Left lobe of liver (tissue), 2 donors: ENCODE measurements at regions not wholly inside any gene's neighbourhood (a gene's known extent, or its start where the extent isn't known, plus 50 kb on each side); places are given as distances from the start of the nearest gene placed in this dataset.
"Not testable (repeated sequence)": the region's sequence is repeated elsewhere in the genome, so short reads cannot be mapped to it uniquely, and the experiment has no call there.

ENCODE experiments used
- ATAC-seq: fragments of 200-7000 bp; cut with Tn5 transposase; one replicate; pipeline ENCODE4 v1.9.1; 2020; ENCODE audit warnings: mild to moderate bottlenecking, moderate library complexity
- DNase-seq: peaks from one replicate; pipeline ENCODE4 v3.0.0-alpha.2; 2020; ENCODE audit warnings: low spot score
- donor health status: DM: no; HTN: no; CAD: no; lungs with moderate emphysema.
- donor health status: DM: no; HTN: yes; CAD: no.

- ATAC-seq = no peak
- DNase-seq = no peak
These were observed 198.0 kb downstream of the RNF144B start for GRCh38 chr6:18585032-18585573.

- ATAC-seq = no peak
These were observed 199.0 kb downstream of the RNF144B start for GRCh38 chr6:18586133-18586532.

DNA sequence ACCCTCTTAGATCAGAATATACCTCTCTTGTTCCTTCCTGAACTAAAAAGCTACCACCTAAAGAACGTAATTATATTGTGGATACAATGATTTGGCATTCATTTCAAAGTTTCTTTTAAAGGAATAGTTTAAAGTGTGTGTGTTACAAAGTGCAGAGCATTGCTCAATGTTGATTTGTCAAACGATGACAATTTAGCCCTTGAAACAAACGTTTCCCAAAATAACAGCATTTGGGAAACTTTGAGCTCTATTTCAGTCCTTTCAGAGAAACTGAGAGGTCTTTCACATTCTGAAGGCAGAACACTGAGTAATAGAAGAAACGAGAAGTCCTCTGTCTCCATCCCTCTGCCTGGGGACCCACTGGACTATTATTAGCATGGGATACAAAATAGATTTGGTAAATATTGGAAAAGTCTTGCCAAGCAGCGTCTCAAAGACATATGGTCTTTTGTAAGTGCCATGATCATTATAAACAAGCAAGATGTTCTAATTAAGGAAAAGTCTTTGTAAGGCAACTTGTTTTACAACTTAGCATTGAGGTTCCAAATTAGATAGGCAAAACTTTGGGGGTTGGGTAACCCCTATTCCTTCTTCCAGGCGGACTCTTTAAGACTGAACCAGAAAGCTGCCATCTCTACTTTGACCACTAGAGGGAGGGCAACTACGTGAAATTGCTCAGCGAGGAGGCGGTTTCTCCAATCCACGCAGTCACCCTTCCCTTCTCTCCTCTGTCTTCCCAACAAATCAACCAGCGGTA lies 208.8 kb downstream of the RNF144B start:
- DNase-seq (peak; percentile 59), ATAC-seq (peak; percentile 90)

More at GRCh38 chr6:18586133-18586532, 199.0 kb downstream of the RNF144B start:
- DNase-seq = no peak

DNA sequence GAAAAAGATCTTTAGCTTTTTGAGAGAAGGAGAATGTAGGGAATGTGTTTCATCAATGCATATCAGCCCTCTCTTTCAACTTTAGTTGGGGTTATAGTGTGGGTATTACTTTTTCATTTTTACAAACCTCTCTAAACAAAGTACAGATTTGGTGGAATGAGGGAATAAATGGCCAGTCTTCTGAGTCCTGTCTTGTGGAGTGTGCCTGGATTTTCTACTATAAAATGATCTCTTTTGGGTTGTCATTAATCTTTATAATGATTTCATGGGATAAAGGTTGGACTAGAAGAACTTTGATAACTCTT lies 209.3 kb downstream of the RNF144B start:
- DNase-seq = no peak
- ATAC-seq = no peak

DNA sequence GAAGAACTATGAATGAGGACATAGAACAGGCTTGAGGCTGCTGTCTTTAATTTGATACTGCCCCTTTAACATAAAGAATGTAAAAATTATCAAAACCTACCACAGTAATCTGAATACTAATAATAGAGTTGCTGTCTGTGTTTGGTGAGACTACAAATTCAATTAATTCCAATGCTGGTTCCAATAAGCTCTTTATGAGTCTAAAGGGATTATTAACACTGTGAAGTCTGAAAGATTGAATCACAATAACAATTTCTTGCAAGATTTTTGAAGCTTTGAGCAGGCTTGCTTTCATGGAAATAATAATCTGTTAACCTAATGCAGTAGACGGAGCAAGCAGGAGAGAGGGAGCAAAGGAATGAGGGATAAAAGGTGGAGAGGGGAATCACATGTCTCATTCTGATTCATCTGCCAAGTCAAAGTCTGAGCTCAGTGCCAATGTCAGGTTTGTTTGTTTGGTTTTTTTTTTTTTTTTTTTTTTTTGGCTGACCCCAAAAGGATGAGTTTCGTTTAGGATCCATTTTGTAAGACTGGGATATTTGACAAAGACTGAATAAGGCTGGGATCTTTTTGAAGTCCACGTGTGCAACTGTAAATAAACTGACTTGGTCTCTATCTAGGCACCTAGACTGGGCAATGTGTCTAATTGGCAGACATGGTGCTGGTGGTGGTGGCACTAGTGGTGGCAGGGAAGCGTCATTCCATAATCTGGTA lies 211.6 kb downstream of the RNF144B start:
- peak; percentile 84 for ATAC-seq

DNA sequence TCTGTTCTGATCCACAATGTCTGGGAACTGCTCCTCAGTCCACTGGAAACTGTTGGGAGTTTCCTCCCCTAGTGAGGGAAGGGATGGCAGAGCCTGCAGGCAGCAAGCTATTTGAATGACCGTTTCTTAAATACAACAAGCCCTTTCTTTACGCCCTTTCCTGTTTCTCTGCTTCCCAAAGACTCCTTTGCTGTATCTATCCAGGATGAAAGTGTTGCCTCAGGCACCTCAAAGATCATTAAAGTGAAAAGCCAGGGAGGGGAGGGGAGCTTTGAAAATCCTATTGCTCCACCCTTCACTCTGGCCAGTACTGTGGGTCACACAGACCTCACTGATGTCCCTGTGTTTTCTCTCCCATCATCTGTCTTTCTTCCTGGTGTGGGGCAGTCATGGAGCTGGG lies 213.1 kb downstream of the RNF144B start:
- DNase-seq (no peak), ATAC-seq (no peak)

More for the DNA sequence above, 211.6 kb downstream of the RNF144B start:
- DNase-seq = peak; percentile 55

- no peak for ATAC-seq
These were observed 214.4 kb downstream of the RNF144B start for GRCh38 chr6:18601516-18602020.

DNA sequence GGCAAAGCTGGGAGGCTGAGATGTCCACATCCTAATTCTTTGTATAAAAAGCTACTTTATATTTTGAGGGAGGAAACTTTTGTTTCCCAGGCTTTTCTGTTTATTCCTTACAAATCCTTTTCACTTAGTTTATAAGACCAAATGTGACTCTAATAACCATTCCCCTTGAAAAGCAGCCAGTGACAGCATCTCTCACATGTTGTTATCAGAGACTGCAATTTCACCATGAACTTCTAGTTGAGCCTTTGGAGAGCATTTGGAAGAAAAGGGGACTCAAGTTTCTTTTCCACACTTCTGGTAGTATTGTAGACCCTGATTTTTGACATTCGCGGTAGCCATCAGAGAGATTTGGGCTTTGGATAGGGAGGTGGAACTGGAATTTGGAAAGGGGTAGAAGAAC lies 215.8 kb downstream of the RNF144B start:
- DNase-seq (no peak), ATAC-seq (no peak)

More at GRCh38 chr6:18601516-18602020, 214.4 kb downstream of the RNF144B start:
- DNase-seq = no peak

DNA sequence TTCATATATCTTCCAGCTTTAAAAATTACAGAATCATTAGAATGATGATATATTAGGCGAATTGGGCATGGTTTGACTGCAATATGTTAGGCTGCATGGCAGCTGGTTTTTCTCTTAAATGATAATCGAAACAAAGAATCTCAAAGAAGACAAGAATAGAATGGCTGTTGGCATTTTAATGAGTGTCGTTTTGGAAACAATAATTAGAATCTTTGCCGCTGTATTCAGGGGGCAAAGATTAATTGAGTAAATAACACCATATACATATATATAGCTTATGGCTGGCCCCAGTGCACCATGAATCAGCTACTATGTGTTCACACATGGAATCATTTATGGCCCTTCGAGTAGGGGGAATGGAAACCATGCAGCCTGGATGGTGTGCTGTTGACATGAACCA lies 216.2 kb downstream of the RNF144B start:
- ATAC-seq (no peak), DNase-seq (no peak)

DNA sequence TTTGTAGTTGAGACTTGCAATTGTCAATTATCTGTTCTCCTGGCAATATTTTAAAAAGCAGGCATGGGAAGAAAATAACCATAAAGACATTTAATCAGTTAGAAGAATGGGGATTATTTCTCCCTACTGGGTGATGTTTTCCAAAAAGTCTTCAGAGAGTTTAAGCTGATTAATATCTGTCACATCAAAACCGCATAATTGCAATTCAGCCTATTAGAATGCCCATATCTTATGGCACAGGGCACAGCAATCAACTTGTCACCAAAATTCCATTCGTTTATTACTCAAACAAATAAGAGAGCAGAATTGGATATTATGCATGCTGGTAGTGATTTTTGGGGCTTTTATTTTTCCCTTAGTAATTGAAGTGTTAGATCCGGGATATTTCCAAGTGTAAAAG lies 218.7 kb downstream of the RNF144B start:
- ATAC-seq = no peak
- DNase-seq = no peak

- no peak for DNase-seq
- ATAC-seq = no peak
These were observed 222.6 kb downstream of the RNF144B start for GRCh38 chr6:18609715-18610114.

GRCh38 chr6:18613319-18613925 lies 226.3 kb downstream of the RNF144B start:
- DNase-seq (no peak), ATAC-seq (no peak)

GRCh38 chr6:18629571-18629970 lies 242.4 kb downstream of the RNF144B start:
- DNase-seq (no peak), ATAC-seq (no peak)

- DNase-seq (no peak), ATAC-seq (no peak)
These were observed 245.7 kb downstream of the RNF144B start for GRCh38 chr6:18632670-18633410.

DNA sequence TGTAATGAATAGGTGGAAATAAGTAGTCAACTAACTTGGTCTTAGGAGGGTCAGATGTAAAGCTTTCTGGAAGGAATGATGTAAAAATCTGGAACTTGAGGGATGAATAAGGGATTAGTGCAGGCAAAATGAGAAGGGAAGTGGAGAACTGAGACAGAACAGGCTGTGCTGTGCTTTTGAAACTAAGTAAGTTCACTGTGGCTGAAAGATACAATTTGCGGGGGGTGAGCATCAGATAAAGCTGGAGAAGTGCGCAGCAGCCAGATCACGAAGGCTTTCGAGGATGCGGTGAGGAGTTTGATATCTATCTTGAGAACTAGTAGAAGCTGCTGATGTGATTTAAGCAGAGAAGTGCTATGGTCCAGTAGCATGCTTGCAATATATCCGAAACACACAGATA lies 247.8 kb downstream of the RNF144B start:
- no peak for ATAC-seq

GRCh38 chr6:18640134-18640533 lies 253.0 kb downstream of the RNF144B start:
- ATAC-seq (no peak), DNase-seq (no peak)

More for the DNA sequence above, 247.8 kb downstream of the RNF144B start:
- DNase-seq = no peak

- DNase-seq (no peak), ATAC-seq (no peak)
These were observed 253.6 kb downstream of the RNF144B start for GRCh38 chr6:18640754-18641153.

GRCh38 chr6:18654821-18655220 lies 267.7 kb downstream of the RNF144B start:
- DNase-seq = no peak
- ATAC-seq = no peak

GRCh38 chr6:18656506-18656905 lies 269.4 kb downstream of the RNF144B start:
- DNase-seq (no peak), ATAC-seq (no peak)

DNA sequence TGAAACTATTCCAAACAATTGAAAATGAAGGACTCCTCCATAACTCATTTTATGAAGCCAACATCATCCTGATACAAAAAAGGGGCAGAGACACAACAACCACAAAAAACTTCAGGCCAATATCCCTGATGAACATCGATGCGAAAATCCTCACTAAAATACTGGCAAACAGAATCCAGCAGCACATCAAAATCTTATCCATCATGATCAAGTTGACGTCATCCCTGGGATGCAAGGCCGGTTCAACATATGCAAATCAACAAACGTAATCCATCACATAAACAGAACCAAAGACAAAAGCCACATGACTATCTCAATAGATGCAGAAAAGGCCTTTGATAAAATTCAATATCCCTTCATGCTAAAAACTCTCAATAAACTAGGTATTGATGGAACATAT lies 272.8 kb downstream of the RNF144B start:
- not testable (repeated sequence) for ATAC-seq, DNase-seq

DNA sequence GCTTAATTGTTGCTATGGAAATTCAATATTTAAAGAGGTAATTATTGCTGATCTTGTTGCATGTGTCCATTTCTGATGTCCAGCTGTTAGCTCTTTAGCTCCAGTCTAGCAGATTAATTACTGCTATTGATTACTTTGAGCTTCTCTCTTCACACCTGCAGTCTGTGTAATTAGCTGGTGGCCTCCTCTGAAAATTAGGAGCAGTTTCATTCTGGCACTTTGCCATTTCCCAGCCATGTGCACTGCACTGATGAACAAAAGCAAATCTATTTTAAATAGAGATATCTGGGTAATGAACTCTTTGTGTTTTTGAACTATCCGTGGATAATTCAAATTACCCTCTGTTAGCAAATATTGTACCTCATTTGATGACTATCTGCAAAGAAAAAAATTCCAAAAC lies 275.9 kb downstream of the RNF144B start:
- no peak for ATAC-seq
- no peak for DNase-seq
